ENCODE measurements at regions not wholly inside any gene's neighbourhood (a gene's known extent, or its start where the extent isn't known, plus 50 kb on each side); places are given as distances from the start of the nearest gene placed in this dataset.

GRCh38 chr22:19604711-19605268 is 80.6 kb upstream of the CLDN5 start:
- peaks cover 6% of the 10 kb centered on the region for H3K4me1 ChIP-seq
- Mint-ChIP-seq H3K9me3 (ENCODE audit: unreplicated experiment) (no peaks in the 10 kb centered on the region), H3K4me3 (ENCODE audit: unreplicated experiment) (no peak overlapping the region), H3K4me1 (ENCODE audit: low read depth, unreplicated experiment) (no peaks in the 10 kb centered on the region), H3K36me3 (ENCODE audit: insufficient read depth, unreplicated experiment) (no peaks in the 10 kb centered on the region), H3K27me3 (ENCODE audit: insufficient read depth, unreplicated experiment) (no peaks in the 10 kb centered on the region), H3K27ac (ENCODE audit: unreplicated experiment) (no peak overlapping the region)
- CTCF ChIA-PET = no interaction called here
- H3K27me3 ChIP-seq (replicated peaks; ENCODE audit: control insufficient read depth, insufficient read depth, low read length) = no peaks in the 10 kb centered on the region
- POLR2A ChIA-PET = no interaction called here
- intact Hi-C loops (cut with micrococcal nuclease; ENCODE audit: unreplicated experiment) = no loop called here
- no peak overlapping the region for H3K4me3 ChIP-seq (ENCODE audit: low read depth, low read length)
- DNase-seq = no peak
- H3K9me3 ChIP-seq = no peaks in the 10 kb centered on the region
- H3K36me3 ChIP-seq (ENCODE audit: control insufficient read depth, insufficient read depth, low read length) = no peaks in the 10 kb centered on the region
- no TSS peak for BruUV-seq (replicated peaks)
- TF ChIP-seq CTCF (IDR thresholded peaks at IDR 0.05; ENCODE audit: insufficient read depth in 1 of 2, low read depth in 1 of 2, low read length in 1 of 2, severe bottlenecking in 1 of 2, unreplicated experiment in 1 of 2) = no peak

GRCh38 chr22:19605508-19606331 is 81.5 kb upstream of the CLDN5 start:
- ChIA-PET POLR2A (no interaction called here), CTCF (no interaction called here)
- Mint-ChIP-seq H3K9me3 (ENCODE audit: unreplicated experiment) (no peaks in the 10 kb centered on the region), H3K4me3 (ENCODE audit: unreplicated experiment) (no peak overlapping the region), H3K27me3 (ENCODE audit: insufficient read depth, unreplicated experiment) (no peaks in the 10 kb centered on the region), H3K36me3 (ENCODE audit: insufficient read depth, unreplicated experiment) (no peaks in the 10 kb centered on the region), H3K4me1 (ENCODE audit: low read depth, unreplicated experiment) (no peaks in the 10 kb centered on the region), H3K27ac (ENCODE audit: unreplicated experiment) (no peak overlapping the region)
- Histone ChIP-seq H3K27me3 (replicated peaks; ENCODE audit: control insufficient read depth, insufficient read depth, low read length) (no peaks in the 10 kb centered on the region), H3K4me3 (ENCODE audit: low read depth, low read length) (no peak overlapping the region), H3K4me1 (peaks cover 6% of the 10 kb centered on the region), H3K9me3 (no peaks in the 10 kb centered on the region), H3K36me3 (ENCODE audit: control insufficient read depth, insufficient read depth, low read length) (no peaks in the 10 kb centered on the region)
- TF ChIP-seq CTCF (IDR thresholded peaks at IDR 0.05; ENCODE audit: insufficient read depth in 1 of 2, low read depth in 1 of 2, low read length in 1 of 2, severe bottlenecking in 1 of 2, unreplicated experiment in 1 of 2) = no peak
- BruUV-seq (replicated peaks) = no TSS peak
- no peak for DNase-seq
- intact Hi-C loops (cut with micrococcal nuclease; ENCODE audit: unreplicated experiment) = no loop called here

- POLR2A ChIA-PET = no interaction called here
- intact Hi-C loops (cut with micrococcal nuclease; ENCODE audit: unreplicated experiment) = no loop called here
Observed at GRCh38 chr22:19606332-19607191, 82.4 kb upstream of the CLDN5 start.

More at GRCh38 chr22:19606332-19607191, 82.4 kb upstream of the CLDN5 start:
- CTCF ChIA-PET = no interaction called here
- Mint-ChIP-seq H3K4me1 (ENCODE audit: low read depth, unreplicated experiment) (no peaks in the 10 kb centered on the region), H3K27ac (ENCODE audit: unreplicated experiment) (no peak overlapping the region), H3K36me3 (ENCODE audit: insufficient read depth, unreplicated experiment) (no peaks in the 10 kb centered on the region), H3K9me3 (ENCODE audit: unreplicated experiment) (no peaks in the 10 kb centered on the region), H3K4me3 (ENCODE audit: unreplicated experiment) (no peak overlapping the region), H3K27me3 (ENCODE audit: insufficient read depth, unreplicated experiment) (peaks cover 4% of the 10 kb centered on the region)
- no peak for DNase-seq
- Histone ChIP-seq H3K4me3 (ENCODE audit: low read depth, low read length) (no peak overlapping the region), H3K4me1 (peaks cover 6% of the 10 kb centered on the region), H3K36me3 (ENCODE audit: control insufficient read depth, insufficient read depth, low read length) (no peaks in the 10 kb centered on the region), H3K9me3 (no peaks in the 10 kb centered on the region), H3K27me3 (replicated peaks; ENCODE audit: control insufficient read depth, insufficient read depth, low read length) (no peaks in the 10 kb centered on the region; the same call in 1 of the 2 replicates)
- TF ChIP-seq CTCF (IDR thresholded peaks at IDR 0.05; ENCODE audit: insufficient read depth in 1 of 2, low read depth in 1 of 2, low read length in 1 of 2, severe bottlenecking in 1 of 2, unreplicated experiment in 1 of 2) = no peak
- BruUV-seq (replicated peaks) = no TSS peak
